ENCODE measurements at regions not wholly inside any gene's neighbourhood (a gene's known extent, or its start where the extent isn't known, plus 50 kb on each side); places are given as distances from the start of the nearest gene placed in this dataset.

DNA sequence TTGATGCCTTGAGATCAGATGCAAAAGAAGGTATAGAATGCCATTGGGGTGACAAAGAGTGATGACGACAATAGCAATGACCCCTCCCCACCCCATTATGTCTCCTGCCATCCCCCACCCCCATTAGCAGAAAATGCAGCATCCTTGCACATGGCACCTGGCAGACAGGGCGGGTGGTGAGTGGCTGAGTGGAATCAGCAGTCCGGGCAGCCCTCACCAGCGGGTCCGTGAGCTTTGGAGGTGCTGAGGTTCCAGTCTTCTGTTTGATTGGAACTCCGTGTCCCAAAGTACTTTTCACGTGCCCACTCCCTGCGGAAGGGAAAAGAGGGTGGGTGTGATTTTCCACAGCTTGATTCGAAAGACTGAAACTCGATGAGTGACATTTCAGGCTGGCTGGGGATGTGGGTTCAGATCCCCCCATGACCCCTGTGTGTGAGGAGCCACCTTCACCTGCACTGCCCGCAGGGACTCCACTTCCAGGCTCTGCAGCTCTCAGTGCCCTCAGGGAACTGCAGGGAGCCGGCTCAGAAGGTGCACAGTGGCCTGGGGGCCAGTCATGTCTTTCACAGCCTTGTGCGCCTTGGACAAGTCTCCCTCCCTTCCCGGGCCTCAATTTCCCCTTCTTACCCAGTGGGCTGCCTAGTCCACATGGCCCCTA lies 130.9 kb downstream of the GLI2 start:
- ChIA-PET CTCF (no interaction called here), POLR2A (no interaction called here)
- no peak for DNase-seq (ENCODE audit: extremely low spot score)
- TF ChIP-seq, protein P1, sequence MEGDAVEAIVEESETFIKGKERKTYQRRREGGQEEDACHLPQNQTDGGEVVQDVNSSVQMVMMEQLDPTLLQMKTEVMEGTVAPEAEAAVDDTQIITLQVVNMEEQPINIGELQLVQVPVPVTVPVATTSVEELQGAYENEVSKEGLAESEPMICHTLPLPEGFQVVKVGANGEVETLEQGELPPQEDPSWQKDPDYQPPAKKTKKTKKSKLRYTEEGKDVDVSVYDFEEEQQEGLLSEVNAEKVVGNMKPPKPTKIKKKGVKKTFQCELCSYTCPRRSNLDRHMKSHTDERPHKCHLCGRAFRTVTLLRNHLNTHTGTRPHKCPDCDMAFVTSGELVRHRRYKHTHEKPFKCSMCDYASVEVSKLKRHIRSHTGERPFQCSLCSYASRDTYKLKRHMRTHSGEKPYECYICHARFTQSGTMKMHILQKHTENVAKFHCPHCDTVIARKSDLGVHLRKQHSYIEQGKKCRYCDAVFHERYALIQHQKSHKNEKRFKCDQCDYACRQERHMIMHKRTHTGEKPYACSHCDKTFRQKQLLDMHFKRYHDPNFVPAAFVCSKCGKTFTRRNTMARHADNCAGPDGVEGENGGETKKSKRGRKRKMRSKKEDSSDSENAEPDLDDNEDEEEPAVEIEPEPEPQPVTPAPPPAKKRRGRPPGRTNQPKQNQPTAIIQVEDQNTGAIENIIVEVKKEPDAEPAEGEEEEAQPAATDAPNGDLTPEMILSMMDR (IDR thresholded peaks at IDR 0.05; ENCODE audit: control extremely low read depth, extremely low read depth, low read depth, missing control alignments) = no peak

DNA sequence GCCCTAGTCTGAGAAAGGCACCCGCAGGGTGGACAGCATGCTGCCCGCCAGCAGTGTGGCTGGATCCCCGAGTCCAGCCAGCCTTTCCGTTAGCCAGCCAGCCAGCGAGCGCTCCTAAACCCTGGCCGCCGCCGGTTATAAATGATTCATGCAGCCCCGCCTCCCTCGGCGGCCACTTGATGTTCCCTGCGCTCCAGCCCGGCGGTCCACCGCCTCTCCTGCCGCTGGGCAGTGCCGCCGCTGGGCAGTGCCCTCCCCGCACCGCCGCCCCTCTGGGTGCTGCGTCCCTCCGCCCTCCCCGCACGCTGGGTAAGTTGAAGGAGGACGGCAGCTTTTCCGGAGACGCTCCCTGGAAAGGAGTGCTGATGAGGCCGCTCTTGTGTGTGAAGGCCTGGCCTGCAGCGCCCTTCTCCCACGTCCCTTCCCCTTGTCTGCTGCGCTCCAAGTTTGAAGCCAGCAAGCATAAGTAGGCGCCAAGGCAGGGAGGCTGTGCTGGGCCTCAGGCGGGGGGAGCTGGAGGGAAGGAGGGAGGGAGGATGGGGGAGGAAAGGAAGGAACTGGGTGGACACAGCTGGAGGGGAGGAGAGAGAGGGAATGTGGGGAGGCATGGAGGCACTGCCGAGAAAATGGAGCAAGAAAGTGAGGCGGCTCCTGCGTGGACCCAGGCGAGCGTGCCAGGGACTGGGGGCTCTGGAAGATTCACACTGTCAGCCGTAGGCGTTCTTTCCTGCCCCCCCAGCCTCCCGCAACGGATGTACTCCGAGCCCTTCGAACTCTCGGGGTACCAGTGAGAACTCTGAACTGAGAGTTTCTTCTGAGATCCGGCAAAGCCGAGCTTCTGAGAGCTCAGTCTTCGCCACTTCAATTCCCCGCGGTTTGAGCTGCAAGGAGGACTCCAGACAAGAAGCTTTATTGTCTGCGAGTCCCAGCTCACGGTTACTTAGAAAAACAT lies 131.9 kb downstream of the GLI2 start:
- TF ChIP-seq, protein P1 (IDR thresholded peaks at IDR 0.05; ENCODE audit: control extremely low read depth, extremely low read depth, low read depth, missing control alignments) = no peak
- no peak for DNase-seq (ENCODE audit: extremely low spot score)
- ChIA-PET POLR2A (no interaction called here), CTCF (interaction anchor here (1.6 kb wide), 1 partner anchor 11 kb away, joined by 4 read pairs; no protein-coding TSS in a partner anchor)

DNA sequence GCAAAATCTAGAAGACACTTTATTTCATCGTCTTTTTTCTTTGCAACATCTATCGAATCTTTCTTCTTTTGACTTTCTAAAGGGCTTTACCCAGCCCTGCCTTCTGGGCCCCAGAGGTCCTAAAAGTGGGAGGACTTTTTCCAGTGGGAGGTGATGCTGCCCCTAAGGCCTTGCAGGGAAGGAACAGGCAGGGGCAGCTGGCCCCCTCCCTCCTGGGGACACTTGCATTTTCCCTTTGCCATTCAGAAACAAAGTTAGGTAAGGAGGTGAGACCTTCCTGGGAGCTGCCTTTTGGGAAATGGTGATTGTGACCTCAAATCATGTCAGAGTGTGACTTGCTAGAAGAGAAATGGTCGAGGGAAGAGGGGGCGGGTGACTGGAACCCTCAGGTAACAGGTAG lies 132.7 kb downstream of the GLI2 start:
- ChIA-PET CTCF (interaction anchor here (1.6 kb wide), 1 partner anchor 10 kb away, joined by 4 read pairs; no protein-coding TSS in a partner anchor), POLR2A (no interaction called here)
- TF ChIP-seq, protein P1 (IDR thresholded peaks at IDR 0.05; ENCODE audit: control extremely low read depth, extremely low read depth, low read depth, missing control alignments) = no peak
- no peak for DNase-seq (ENCODE audit: extremely low spot score)

DNA sequence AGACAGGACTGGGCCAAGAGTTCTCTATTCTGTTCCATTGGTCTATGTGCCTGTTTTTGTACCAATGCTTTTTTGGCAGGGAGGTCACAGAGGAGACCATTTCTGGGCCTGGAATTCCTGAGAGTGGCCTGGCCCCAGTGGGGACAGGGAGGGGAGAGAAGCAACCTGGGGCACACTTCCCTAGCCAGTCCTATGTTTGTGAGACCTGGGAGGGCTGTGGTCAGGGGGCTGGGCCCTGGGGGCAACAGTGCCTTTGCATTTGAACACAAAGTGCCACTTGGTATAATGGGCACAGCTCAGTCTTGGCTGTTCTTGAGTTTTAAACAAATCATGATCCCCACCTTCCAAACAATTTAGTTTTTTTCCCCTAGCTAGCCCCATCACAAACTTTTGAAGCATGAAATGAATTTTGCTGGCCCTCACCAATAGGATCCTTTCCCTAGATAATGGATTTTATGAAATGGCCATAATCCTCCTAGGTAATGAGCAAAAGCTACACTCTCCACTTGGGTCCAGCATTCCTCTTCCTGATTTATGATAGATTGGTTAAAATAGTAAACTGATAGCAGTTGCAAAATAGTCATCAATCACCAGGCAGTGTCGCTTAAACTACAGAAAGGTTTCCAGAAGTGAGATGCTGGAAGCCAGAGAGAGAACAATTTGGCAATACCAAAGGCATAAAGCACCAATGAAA lies 133.5 kb downstream of the GLI2 start:
- CTCF ChIA-PET = interaction anchor here (1.6 kb wide), 1 partner anchor 9 kb away, joined by 4 read pairs; no protein-coding TSS in a partner anchor
- TF ChIP-seq, protein P1 (IDR thresholded peaks at IDR 0.05; ENCODE audit: control extremely low read depth, extremely low read depth, low read depth, missing control alignments) = no peak
- no peak for DNase-seq (ENCODE audit: extremely low spot score)
- POLR2A ChIA-PET = no interaction called here

DNA sequence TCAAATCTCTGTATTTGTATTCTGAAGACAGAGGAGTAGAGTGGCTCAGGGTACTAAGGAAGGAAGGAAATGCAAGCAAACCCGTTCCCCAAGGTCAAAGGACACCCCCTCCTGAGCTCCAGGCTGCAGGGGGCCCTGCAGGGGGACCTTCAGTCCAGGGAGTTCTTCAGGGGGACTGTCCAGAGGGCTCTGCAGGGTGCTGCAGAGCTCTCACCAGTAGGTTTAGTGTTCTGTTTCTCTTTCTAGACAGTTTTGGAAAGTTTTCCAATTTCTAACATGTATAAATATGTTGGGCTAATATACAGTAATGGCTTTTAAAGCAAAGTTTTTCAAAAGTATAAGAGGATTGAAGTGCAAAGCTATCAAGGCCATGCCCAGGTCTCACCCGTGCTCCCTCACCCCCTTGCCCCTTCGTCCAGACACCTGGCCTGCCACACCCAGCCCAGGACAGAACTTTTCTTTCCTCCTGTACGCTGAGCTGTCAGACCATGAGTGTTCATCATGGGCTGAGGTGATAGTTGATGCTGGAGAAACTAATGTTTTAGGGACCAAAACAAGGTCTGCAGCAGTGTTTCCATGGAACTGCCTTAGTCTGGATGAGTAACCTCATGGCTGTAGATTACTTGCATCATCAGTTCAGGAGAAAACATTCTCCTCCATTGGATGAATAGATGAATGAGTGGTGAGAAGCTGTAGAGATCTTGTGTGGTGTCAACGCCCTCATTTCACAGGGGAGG lies 134.2 kb downstream of the GLI2 start:
- no peak for DNase-seq (ENCODE audit: extremely low spot score)
- POLR2A ChIA-PET = no interaction called here
- TF ChIP-seq, protein P1 (IDR thresholded peaks at IDR 0.05; ENCODE audit: control extremely low read depth, extremely low read depth, low read depth, missing control alignments) = no peak
- CTCF ChIA-PET = no interaction called here

DNA sequence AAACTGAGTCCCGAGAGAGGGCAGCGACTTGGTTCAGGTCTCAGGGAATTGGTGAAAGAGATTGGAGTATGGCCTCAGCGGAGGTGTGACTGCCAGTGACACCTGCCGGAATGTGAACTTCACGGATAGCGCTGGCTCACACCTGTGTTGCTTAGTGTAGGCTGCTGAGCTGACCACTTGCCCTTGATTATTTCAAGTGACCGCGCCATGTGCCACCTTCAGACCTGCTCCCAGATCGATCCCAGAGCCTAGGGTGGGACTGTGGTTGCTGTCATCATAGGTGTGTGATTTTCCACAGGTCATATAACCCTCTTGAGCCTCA lies 134.8 kb downstream of the GLI2 start:
- no peak for DNase-seq (ENCODE audit: extremely low spot score)
- ChIA-PET POLR2A (no interaction called here), CTCF (interaction anchor here (1.4 kb wide), 1 partner anchor 59 kb away, joined by 3 read pairs; no protein-coding TSS in a partner anchor)
- TF ChIP-seq, protein P1 (IDR thresholded peaks at IDR 0.05; ENCODE audit: control extremely low read depth, extremely low read depth, low read depth, missing control alignments) = no peak
